ENCODE measurements at regions not wholly inside any gene's neighbourhood (a gene's known extent, or its start where the extent isn't known, plus 50 kb on each side); places are given as distances from the start of the nearest gene placed in this dataset.
A peak's percentile ranks its signal among the peaks of the same experiment; 100 is the strongest.

- no peaks in the 10 kb centered on the region for H3K27me3 ChIP-seq (ENCODE audit: control insufficient read depth, extremely low read depth, insufficient read depth, low read length)
- DNase-seq (ENCODE audit: low read depth, low spot score) (no peak), FAIRE-seq (peak; percentile 5)
- H3K4me1 ChIP-seq (ENCODE audit: control insufficient read depth, extremely low read depth, insufficient read depth, low read length) = peaks cover 17% of the 10 kb centered on the region
- H3K36me3 ChIP-seq (ENCODE audit: control insufficient read depth in 2 of 2, extremely low read depth in 1 of 2, insufficient read depth in 2 of 2, low read length in 2 of 2) = no peaks in the 10 kb centered on the region
- H2AFZ ChIP-seq (ENCODE audit: control insufficient read depth, low read length) = no peak overlapping the region
- dilution Hi-C loops (cut with MboI; ENCODE audit: extremely low pct_ligation_motif_present, low sequenced_read_pairs) = no loop called here
- H3K9me1 ChIP-seq (ENCODE audit: control insufficient read depth, extremely low read depth, insufficient read depth, low read length) = no peaks in the 10 kb centered on the region
- H4K20me1 ChIP-seq (ENCODE audit: control insufficient read depth, extremely low read depth, insufficient read depth, low read length) = no peaks in the 10 kb centered on the region
- no peak overlapping the region for H3K27ac ChIP-seq (ENCODE audit: control insufficient read depth, insufficient read depth, low read length)
- H3K9ac ChIP-seq (ENCODE audit: control insufficient read depth, extremely low read depth, insufficient read depth, low read length) = no peak overlapping the region
- peak overlapping the region; percentile 19 for H3K4me2 ChIP-seq (ENCODE audit: control insufficient read depth, extremely low read depth, insufficient read depth, low read depth, low read length)
- no peak for TF ChIP-seq CTCF (optimal IDR thresholded peaks at IDR 0.05 in 1 of 3, IDR thresholded peaks at IDR 0.05 in 1 of 3, conservative IDR thresholded peaks at IDR 0.05 in 1 of 3; ENCODE audit: extremely low read depth in 1 of 3, insufficient read depth in 2 of 3, low read length in 3 of 3)
- TF ChIP-seq EZH2 (IDR thresholded peaks at IDR 0.05; ENCODE audit: low read length) = no peak
- no peaks in the 10 kb centered on the region for H3K79me2 ChIP-seq (ENCODE audit: control insufficient read depth, insufficient read depth, low read length)
- H3K9me3 ChIP-seq (ENCODE audit: control insufficient read depth, low read depth, low read length) = no peaks in the 10 kb centered on the region
- no peak overlapping the region for H3K4me3 ChIP-seq (ENCODE audit: control insufficient read depth in 2 of 3, extremely low read depth in 1 of 3, insufficient read depth in 2 of 3, low read depth in 1 of 3, low read length in 3 of 3)
Measured at GRCh38 chrX:39560271-39560670, 537.5 kb downstream of the BCOR start.

GRCh38 chrX:39563178-39563577 lies 534.6 kb downstream of the BCOR start:
- Histone ChIP-seq H3K4me2 (ENCODE audit: control insufficient read depth, extremely low read depth, insufficient read depth, low read depth, low read length) (no peak overlapping the region), H3K27ac (ENCODE audit: control insufficient read depth, insufficient read depth, low read length) (no peak overlapping the region), H3K9me1 (ENCODE audit: control insufficient read depth, extremely low read depth, insufficient read depth, low read length) (no peaks in the 10 kb centered on the region)

More at GRCh38 chrX:39563178-39563577, 534.6 kb downstream of the BCOR start:
- no peak for FAIRE-seq
- Histone ChIP-seq H3K4me1 (ENCODE audit: control insufficient read depth, extremely low read depth, insufficient read depth, low read length) (peaks cover 17% of the 10 kb centered on the region), H2AFZ (ENCODE audit: control insufficient read depth, low read length) (no peak overlapping the region), H3K79me2 (ENCODE audit: control insufficient read depth, insufficient read depth, low read length) (no peaks in the 10 kb centered on the region), H3K36me3 (ENCODE audit: control insufficient read depth in 2 of 2, extremely low read depth in 1 of 2, insufficient read depth in 2 of 2, low read length in 2 of 2) (no peaks in the 10 kb centered on the region), H3K9ac (ENCODE audit: control insufficient read depth, extremely low read depth, insufficient read depth, low read length) (no peak overlapping the region), H3K27me3 (ENCODE audit: control insufficient read depth, extremely low read depth, insufficient read depth, low read length) (no peaks in the 10 kb centered on the region), H4K20me1 (ENCODE audit: control insufficient read depth, extremely low read depth, insufficient read depth, low read length) (no peaks in the 10 kb centered on the region), H3K9me3 (ENCODE audit: control insufficient read depth, low read depth, low read length) (no peaks in the 10 kb centered on the region), H3K4me3 (ENCODE audit: control insufficient read depth in 2 of 3, extremely low read depth in 1 of 3, insufficient read depth in 2 of 3, low read depth in 1 of 3, low read length in 3 of 3) (no peak overlapping the region)
- dilution Hi-C loops (cut with MboI; ENCODE audit: extremely low pct_ligation_motif_present, low sequenced_read_pairs) = no loop called here
- TF ChIP-seq CTCF (optimal IDR thresholded peaks at IDR 0.05 in 1 of 3, IDR thresholded peaks at IDR 0.05 in 1 of 3, conservative IDR thresholded peaks at IDR 0.05 in 1 of 3; ENCODE audit: extremely low read depth in 1 of 3, insufficient read depth in 2 of 3, low read length in 3 of 3) = no peak
- TF ChIP-seq EZH2 (IDR thresholded peaks at IDR 0.05; ENCODE audit: low read length) = no peak
- DNase-seq (ENCODE audit: low read depth, low spot score) = no peak

Measured in keratinocyte (primary cell).